ENCODE measurements at regions not wholly inside any gene's neighbourhood (a gene's known extent, or its start where the extent isn't known, plus 50 kb on each side); places are given as distances from the start of the nearest gene placed in this dataset.

- Histone ChIP-seq H3K9me3 (ENCODE audit: low read depth) (no peaks in the 10 kb centered on the region), H3K4me3 (no peak overlapping the region), H3K79me2 (no peaks in the 10 kb centered on the region), H3K27ac (no peak overlapping the region), H3K36me3 (replicated peaks; ENCODE audit: insufficient read depth, low read depth) (no peaks in the 10 kb centered on the region), H2AFZ (no peak overlapping the region), H4K20me1 (ENCODE audit: insufficient read depth, poor library complexity, severe bottlenecking) (no peaks in the 10 kb centered on the region), H3K27me3 (no peaks in the 10 kb centered on the region), H3K9me2 (replicated peaks; ENCODE audit: insufficient read depth) (no peaks in the 10 kb centered on the region), H3K4me1 (ENCODE audit: insufficient read depth) (peaks cover 5% of the 10 kb centered on the region), H3K4me2 (no peak overlapping the region)
- DNase-seq (ENCODE audit: low spot score) = no peak
- TF ChIP-seq CTCF (IDR thresholded peaks at IDR 0.05; ENCODE audit: poor library complexity) (no peak), EZH2phosphoT487 (IDR thresholded peaks at IDR 0.05; ENCODE audit: low read depth, severe bottlenecking, unreplicated experiment) (no peak), EZH2 (IDR thresholded peaks at IDR 0.05; ENCODE audit: borderline replicate concordance) (no peak)
- WGBS (ENCODE audit: low lambda C conversion rate, missing lambda C conversion rate) = 82% methylated on average over 2 of the region's 2 CpGs
These were observed 114.6 kb downstream of the DDIT4L start for GRCh38 chr4:100075486-100076270.

- Histone ChIP-seq H3K9me3 (ENCODE audit: low read depth) (no peaks in the 10 kb centered on the region), H3K4me3 (no peak overlapping the region), H3K4me1 (ENCODE audit: insufficient read depth) (peaks cover 5% of the 10 kb centered on the region), H3K9me2 (replicated peaks; ENCODE audit: insufficient read depth) (no peaks in the 10 kb centered on the region), H3K79me2 (no peaks in the 10 kb centered on the region), H3K27me3 (no peaks in the 10 kb centered on the region), H2AFZ (no peak overlapping the region), H4K20me1 (ENCODE audit: insufficient read depth, poor library complexity, severe bottlenecking) (no peaks in the 10 kb centered on the region), H3K36me3 (replicated peaks; ENCODE audit: insufficient read depth, low read depth) (no peaks in the 10 kb centered on the region), H3K4me2 (no peak overlapping the region), H3K27ac (no peak overlapping the region)
- no peak for DNase-seq (ENCODE audit: low spot score)
- no peak for TF ChIP-seq EZH2 (IDR thresholded peaks at IDR 0.05; ENCODE audit: borderline replicate concordance)
- TF ChIP-seq CTCF (IDR thresholded peaks at IDR 0.05; ENCODE audit: poor library complexity) = no peak
- no peak for TF ChIP-seq EZH2phosphoT487 (IDR thresholded peaks at IDR 0.05; ENCODE audit: low read depth, severe bottlenecking, unreplicated experiment)
These were observed 115.2 kb downstream of the DDIT4L start for GRCh38 chr4:100075056-100075455.

- Histone ChIP-seq H2AFZ (no peak overlapping the region), H3K4me2 (no peak overlapping the region), H3K79me2 (no peaks in the 10 kb centered on the region), H3K36me3 (replicated peaks; ENCODE audit: insufficient read depth, low read depth) (no peaks in the 10 kb centered on the region), H3K27me3 (no peaks in the 10 kb centered on the region), H3K27ac (no peak overlapping the region), H3K4me3 (no peak overlapping the region), H4K20me1 (ENCODE audit: insufficient read depth, poor library complexity, severe bottlenecking) (no peaks in the 10 kb centered on the region), H3K9me2 (replicated peaks; ENCODE audit: insufficient read depth) (no peaks in the 10 kb centered on the region), H3K9me3 (ENCODE audit: low read depth) (no peaks in the 10 kb centered on the region), H3K4me1 (ENCODE audit: insufficient read depth) (peaks cover 5% of the 10 kb centered on the region)
- no peak for DNase-seq (ENCODE audit: low spot score)
- 92% methylated on average over 3 of the region's 3 CpGs for WGBS (ENCODE audit: low lambda C conversion rate, missing lambda C conversion rate)
- TF ChIP-seq CTCF (IDR thresholded peaks at IDR 0.05; ENCODE audit: poor library complexity) (no peak), EZH2 (IDR thresholded peaks at IDR 0.05; ENCODE audit: borderline replicate concordance) (no peak), EZH2phosphoT487 (IDR thresholded peaks at IDR 0.05; ENCODE audit: low read depth, severe bottlenecking, unreplicated experiment) (no peak)
These were observed 118.8 kb downstream of the DDIT4L start for GRCh38 chr4:100071506-100071905.
